GM12878 (cell line): ENCODE measurements at regions not wholly inside any gene's neighbourhood (a gene's known extent, or its start where the extent isn't known, plus 50 kb on each side); places are given as distances from the start of the nearest gene placed in this dataset.

Experiments
- ATAC-seq: fragments of 200-7000 bp; cut with Tn5 transposase; 3 replicates; pipeline ENCODE4 v1.9.1; 2020; ENCODE audit warnings: mild to moderate bottlenecking, moderate library complexity
- BruUV-seq: library from RNA; stranded (reverse); fragments of 400-500 nt; replicated peaks from 2 replicates; lab custom pipeline; 2021; lab: Mats Ljungman, UMichigan
- CTCF ChIA-PET: fragments of 300-600 bp; sonication (Branson Sonifier 250); formaldehyde crosslinking; extraction: SDS; loops from one replicate; lab custom pipeline; 2021; ENCODE audit warnings: inconsistent platforms; lab: Yijun Ruan, JAX
- POLR2A ChIA-PET: fragments of 350-600 bp; formaldehyde crosslinking; extraction: SDS; loops from one replicate; lab custom pipeline; 2021; ENCODE audit warnings: inconsistent platforms; lab: Charles Lee
- RAD21 ChIA-PET: fragments of 300-600 bp; sonication (Branson Sonifier 250); formaldehyde crosslinking; loops from one replicate; lab custom pipeline; 2023; ENCODE audit warnings: antibody characterized with exemption; ENCODE audit not compliant: unreplicated experiment; lab: Charles Lee
- SMC1A ChIA-PET: fragments of 300-600 bp; sonication (Branson Sonifier 250); formaldehyde crosslinking; loops from one replicate; lab custom pipeline; 2023; ENCODE audit not compliant: unreplicated experiment, uncharacterized antibody; lab: Charles Lee
- DNase-seq: peaks from one replicate; pipeline ENCODE4 v3.0.0-alpha.2; 2011; ENCODE audit warnings: low read depth, low spot score
- FAIRE-seq: peaks from 3 replicates; lab custom pipeline; 2011; peaks lifted over from hg19 to GRCh38; lab: Jason Lieb, UNC
- H2AFZ ChIP-seq: 2 replicates; pipeline ENCODE4 v1.6.0; 2011; ENCODE audit warnings: low read depth, low read length, control low read depth; ENCODE audit not compliant: control insufficient read depth
- H3K27ac ChIP-seq: 2 replicates; pipeline ENCODE4 v1.5.1; 2011; ENCODE audit warnings: control low read depth; ENCODE audit not compliant: control insufficient read depth, insufficient read depth
- H3K27me3 ChIP-seq, 2 experiments: replicated peaks in 1 of 2; 2 replicates each; pipeline versions ENCODE4 v1.6.0 to v1.6.1; 2011; ENCODE audit warnings: low read length in 1 of 2; ENCODE audit not compliant: control insufficient read depth in 2 of 2, insufficient read depth in 2 of 2
- H3K36me3 ChIP-seq, 2 experiments: 2 replicates each; pipeline ENCODE4 v1.5.1; 2011; ENCODE audit warnings: low read length in 1 of 2; ENCODE audit not compliant: control insufficient read depth in 2 of 2, insufficient read depth in 2 of 2
- H3K4me1 ChIP-seq: 2 replicates; pipeline ENCODE4 v1.6.1; 2011; ENCODE audit warnings: mild to moderate bottlenecking, low read length, moderate library complexity, mixed read lengths; ENCODE audit not compliant: control insufficient read depth, insufficient read depth
- H3K4me2 ChIP-seq: 2 replicates; pipeline ENCODE4 v1.6.0; 2011; ENCODE audit warnings: control low read depth; ENCODE audit not compliant: control insufficient read depth, insufficient read depth
- H3K4me3 ChIP-seq: fragments of 200-600 bp; sonication (generic); 2 replicates; pipeline ENCODE4 v1.5.1; 2016
- H3K79me2 ChIP-seq: 2 replicates; pipeline ENCODE4 v1.6.0; 2011; ENCODE audit warnings: low read length; ENCODE audit not compliant: control insufficient read depth, insufficient read depth
- H3K9ac ChIP-seq: 2 replicates; pipeline ENCODE4 v1.8.0; 2011; ENCODE audit warnings: low read length, control low read depth, mixed read lengths; ENCODE audit not compliant: control insufficient read depth, insufficient read depth
- H3K9me3 ChIP-seq: replicated peaks from 3 replicates; pipeline ENCODE4 v1.5.1; 2011; ENCODE audit warnings: mild to moderate bottlenecking, low read length; ENCODE audit not compliant: control insufficient read depth, insufficient read depth
- H4K20me1 ChIP-seq: 2 replicates; pipeline ENCODE4 v1.6.0; 2011; ENCODE audit not compliant: control insufficient read depth, insufficient read depth
- GABPA ChIP-seq: IDR thresholded peaks from 2 replicates; pipeline ENCODE4 v1.6.1; 2014; ENCODE audit warnings: antibody characterized with exemption, low read depth, mild to moderate bottlenecking, inconsistent platforms
- GATAD2B ChIP-seq: fragments of 450-650 bp; conservative IDR thresholded peaks from 2 replicates; pipeline ENCODE4 v1.6.1; 2017; ENCODE audit warnings: low read depth, mild to moderate bottlenecking, moderate library complexity
- HDAC2 ChIP-seq: fragments of 200-600 bp; sonication (generic); IDR thresholded peaks from 2 replicates; pipeline ENCODE4 v1.6.1; 2017
- KAT2A ChIP-seq: conservative IDR thresholded peaks from 2 replicates; pipeline ENCODE4 v1.6.1; 2011; ENCODE audit warnings: low read depth, low read length; ENCODE audit not compliant: control insufficient read depth
- MEF2A ChIP-seq: IDR thresholded peaks from 2 replicates; pipeline ENCODE4 v1.6.1; 2011; ENCODE audit warnings: low read depth, mild to moderate bottlenecking, low read length, moderate library complexity; ENCODE audit not compliant: insufficient read depth
- MTA3 ChIP-seq: IDR thresholded peaks from 2 replicates; pipeline ENCODE4 v1.6.1; 2012; ENCODE audit warnings: low read length, inconsistent platforms, borderline replicate concordance
- MYC ChIP-seq: IDR thresholded peaks from 2 replicates; pipeline ENCODE4 v1.6.1; 2011; ENCODE audit warnings: mild to moderate bottlenecking, low read length, moderate library complexity, inconsistent platforms; ENCODE audit not compliant: insufficient read depth, insufficient replicate concordance, insufficient read length, severe bottlenecking
- NFYA ChIP-seq: IDR thresholded peaks from 2 replicates; pipeline ENCODE4 v1.6.1; 2011; ENCODE audit warnings: low read depth, mild to moderate bottlenecking, low read length, improper control_type of control experiment, borderline replicate concordance
- RBBP5 ChIP-seq: fragments of 200-600 bp; sonication (generic); conservative IDR thresholded peaks from 2 replicates; pipeline ENCODE4 v1.6.1; 2016
- RUNX3 ChIP-seq: IDR thresholded peaks from 2 replicates; pipeline ENCODE4 v1.6.1; 2012; ENCODE audit warnings: low read length, inconsistent platforms
- SIX5 ChIP-seq: IDR thresholded peaks from 2 replicates; pipeline ENCODE4 v1.6.1; 2011; ENCODE audit warnings: mild to moderate bottlenecking, low read depth, low read length, moderate library complexity; ENCODE audit not compliant: severe bottlenecking
- SMAD5 ChIP-seq: IDR thresholded peaks from 2 replicates; pipeline ENCODE4 v1.6.1; 2016; ENCODE audit warnings: antibody characterized with exemption, low read depth
- STAT1 ChIP-seq: fragments of 450-650 bp; conservative IDR thresholded peaks from 2 replicates; pipeline ENCODE4 v1.6.1; 2014; ENCODE audit warnings: antibody characterized with exemption, mild to moderate bottlenecking
- SUPT20H ChIP-seq: IDR thresholded peaks from 2 replicates; pipeline ENCODE4 v1.6.1; 2011; ENCODE audit warnings: low read depth, mild to moderate bottlenecking, low read length, moderate library complexity, borderline replicate concordance; ENCODE audit not compliant: control insufficient read depth
- USF1 ChIP-seq: IDR thresholded peaks from 2 replicates; pipeline ENCODE4 v1.6.1; 2011; ENCODE audit warnings: borderline replicate concordance, low read depth, mild to moderate bottlenecking, moderate library complexity, mixed read lengths, low read length; ENCODE audit not compliant: insufficient read depth; ENCODE audit errors: extremely low read length
- WRNIP1 ChIP-seq: IDR thresholded peaks from 2 replicates; pipeline ENCODE4 v1.6.1; 2011; ENCODE audit warnings: low read depth, low read length, improper control_type of control experiment, borderline replicate concordance
- ZBED1 ChIP-seq: IDR thresholded peaks from 2 replicates; pipeline ENCODE4 v1.6.1; 2016; ENCODE audit warnings: borderline replicate concordance
- ZNF622 ChIP-seq: fragments of 450-650 bp; IDR thresholded peaks from 2 replicates; pipeline ENCODE4 v1.6.1; 2017; ENCODE audit warnings: mild to moderate bottlenecking, inconsistent platforms
- WGBS: methylation state at CpG from one replicate; pipeline ENCODE4 v1.1.6; 2016; ENCODE audit warnings: low lambda C conversion rate; ENCODE audit not compliant: insufficient replicate concordance, insufficient coverage; ENCODE audit errors: missing lambda C conversion rate; 5-methylcytosine and 5-hydroxymethylcytosine counted together
- in situ Hi-C: fragments of 300-500 bp; cut with MboI; formaldehyde crosslinking; loops from 9 replicates; pipeline ENCODE4 v1.14.3; 2018; ENCODE audit warnings: mixed read lengths
- intact Hi-C: fragments of 100-400 bp; cut with micrococcal nuclease; formaldehyde crosslinking; loops from one replicate; pipeline ENCODE4 v1.14.2; 2022; ENCODE audit not compliant: unreplicated experiment
- TF ChIP-seq, protein P1 (sequence below): IDR thresholded peaks from 2 replicates; pipeline ENCODE4 v1.6.1; 2012; ENCODE audit warnings: low read depth, low read length, improper control_type of control experiment
- TF ChIP-seq, protein P2 (sequence below): fragments of 450-650 bp; IDR thresholded peaks from 2 replicates; pipeline ENCODE4 v1.6.1; 2018; ENCODE audit warnings: borderline replicate concordance, mild to moderate bottlenecking; ENCODE audit not compliant: partially characterized antibody

GRCh38 chr5:56461584-56461983 lies 228.5 kb upstream of the ANKRD55 start:
- DNase-seq, result no peak
- Histone ChIP-seq H3K9ac (no peak overlapping the region), H3K79me2 (no peaks in the 10 kb centered on the region), H3K9me3 (no peaks in the 10 kb centered on the region), H3K4me1 (no peaks in the 10 kb centered on the region), H2AFZ (no peak overlapping the region), H4K20me1 (no peaks in the 10 kb centered on the region), H3K27me3 (no peaks in the 10 kb centered on the region), H3K4me3 (no peak overlapping the region), H3K36me3 (no peaks in the 10 kb centered on the region), H3K27ac (no peak overlapping the region), H3K4me2 (no peak overlapping the region)
- WGBS, result 83% methylated on average over 4 of the region's 4 CpGs
- in situ Hi-C loops (no loop called here), intact Hi-C loops (no loop called here)
- no peak for FAIRE-seq
- TF ChIP-seq NFYA (no peak), USF1 (no peak), SMAD5 (no peak), HDAC2 (no peak), ZBED1 (no peak), MTA3 (no peak), RBBP5 (no peak), STAT1 (no peak), MEF2A (no peak), SUPT20H (no peak), MYC (no peak), RUNX3 (no peak), KAT2A (no peak), GATAD2B (no peak), WRNIP1 (no peak), GABPA (no peak), ZNF622 (no peak), SIX5 (no peak)
- TF ChIP-seq, protein P1, sequence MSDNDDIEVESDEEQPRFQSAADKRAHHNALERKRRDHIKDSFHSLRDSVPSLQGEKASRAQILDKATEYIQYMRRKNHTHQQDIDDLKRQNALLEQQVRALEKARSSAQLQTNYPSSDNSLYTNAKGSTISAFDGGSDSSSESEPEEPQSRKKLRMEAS, result no peak
- TF ChIP-seq, protein P2, sequence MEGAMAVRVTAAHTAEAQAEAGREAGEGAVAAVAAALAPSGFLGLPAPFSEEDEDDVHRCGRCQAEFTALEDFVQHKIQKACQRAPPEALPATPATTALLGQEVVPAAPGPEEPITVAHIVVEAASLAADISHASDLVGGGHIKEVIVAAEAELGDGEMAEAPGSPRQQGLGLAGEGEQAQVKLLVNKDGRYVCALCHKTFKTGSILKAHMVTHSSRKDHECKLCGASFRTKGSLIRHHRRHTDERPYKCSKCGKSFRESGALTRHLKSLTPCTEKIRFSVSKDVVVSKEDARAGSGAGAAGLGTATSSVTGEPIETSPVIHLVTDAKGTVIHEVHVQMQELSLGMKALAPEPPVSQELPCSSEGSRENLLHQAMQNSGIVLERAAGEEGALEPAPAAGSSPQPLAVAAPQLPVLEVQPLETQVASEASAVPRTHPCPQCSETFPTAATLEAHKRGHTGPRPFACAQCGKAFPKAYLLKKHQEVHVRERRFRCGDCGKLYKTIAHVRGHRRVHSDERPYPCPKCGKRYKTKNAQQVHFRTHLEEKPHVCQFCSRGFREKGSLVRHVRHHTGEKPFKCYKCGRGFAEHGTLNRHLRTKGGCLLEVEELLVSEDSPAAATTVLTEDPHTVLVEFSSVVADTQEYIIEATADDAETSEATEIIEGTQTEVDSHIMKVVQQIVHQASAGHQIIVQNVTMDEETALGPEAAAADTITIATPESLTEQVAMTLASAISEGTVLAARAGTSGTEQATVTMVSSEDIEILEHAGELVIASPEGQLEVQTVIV, result no peak
- RAD21 ChIA-PET, result interaction anchor here (1.1 kb wide), 1 partner anchor 365 kb away, joined by 3 read pairs; no protein-coding TSS in a partner anchor
- POLR2A ChIA-PET, result no interaction called here
- SMC1A ChIA-PET, result interaction anchor here (1.6 kb wide), 1 partner anchor 18 kb away, joined by 3 read pairs; no protein-coding TSS in a partner anchor
- CTCF ChIA-PET, result no interaction called here
- ATAC-seq, result no peak
- BruUV-seq, result no TSS peak
